ENCODE measurements at regions not wholly inside any gene's neighbourhood (a gene's known extent, or its start where the extent isn't known, plus 50 kb on each side); places are given as distances from the start of the nearest gene placed in this dataset.
"Not testable (repeated sequence)": the region's sequence is repeated elsewhere in the genome, so short reads cannot be mapped to it uniquely, and the experiment has no call there.

GRCh38 chr9:13915131-13915530, 398.8 kb downstream of the NFIB start:
- DNase-seq = no peak
- intact Hi-C loops (cut with DNase I) = no loop called here
- Histone ChIP-seq H3K4me1 (ENCODE audit: insufficient read depth) (no peaks in the 10 kb centered on the region), H3K4me3 (no peak overlapping the region), H3K36me3 (no peaks in the 10 kb centered on the region), H3K27ac (no peak overlapping the region), H3K9me3 (no peaks in the 10 kb centered on the region), H3K27me3 (no peaks in the 10 kb centered on the region)
- WGBS, 3 donors = 80 to 92% (median 86%) methylated on average over 1 of the region's 1 CpG
- TF ChIP-seq POLR2A (IDR thresholded peaks at IDR 0.05) (no peak), CTCF (IDR thresholded peaks at IDR 0.05) (no peak), EP300 (IDR thresholded peaks at IDR 0.05) (no peak)

DNA sequence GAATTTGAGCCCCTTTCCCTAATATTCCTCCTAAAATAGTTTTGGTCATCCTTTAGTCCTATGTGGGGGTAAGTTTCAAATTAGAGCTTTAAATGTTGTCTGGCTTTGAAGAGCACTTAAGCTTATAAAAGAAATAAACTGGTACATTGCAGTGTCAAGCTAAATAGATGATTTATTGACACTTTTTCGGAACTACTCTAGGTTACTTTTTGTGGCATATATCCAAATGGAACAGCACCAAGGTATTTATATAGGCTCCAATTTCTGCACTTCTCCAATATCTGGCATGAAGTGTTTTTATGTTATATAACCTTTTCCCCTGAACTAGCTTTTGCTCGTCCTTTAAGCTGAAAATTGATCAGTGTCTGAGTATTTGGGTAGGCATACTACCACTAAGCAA, 402.5 kb downstream of the NFIB start:
- H3K9me3 ChIP-seq = no peaks in the 10 kb centered on the region
- WGBS, 3 donors = 80 to 93% (median 88%) methylated on average over 2 of the region's 2 CpGs
- intact Hi-C loops (cut with DNase I) = no loop called here
- no peak overlapping the region for H3K27ac ChIP-seq
- no peaks in the 10 kb centered on the region for H3K4me1 ChIP-seq (ENCODE audit: insufficient read depth)
- no peaks in the 10 kb centered on the region for H3K27me3 ChIP-seq
- no peaks in the 10 kb centered on the region for H3K36me3 ChIP-seq
- TF ChIP-seq POLR2A (IDR thresholded peaks at IDR 0.05) (no peak), CTCF (IDR thresholded peaks at IDR 0.05) (no peak), EP300 (IDR thresholded peaks at IDR 0.05) (no peak)
- H3K4me3 ChIP-seq = no peak overlapping the region
- DNase-seq = no peak

DNA sequence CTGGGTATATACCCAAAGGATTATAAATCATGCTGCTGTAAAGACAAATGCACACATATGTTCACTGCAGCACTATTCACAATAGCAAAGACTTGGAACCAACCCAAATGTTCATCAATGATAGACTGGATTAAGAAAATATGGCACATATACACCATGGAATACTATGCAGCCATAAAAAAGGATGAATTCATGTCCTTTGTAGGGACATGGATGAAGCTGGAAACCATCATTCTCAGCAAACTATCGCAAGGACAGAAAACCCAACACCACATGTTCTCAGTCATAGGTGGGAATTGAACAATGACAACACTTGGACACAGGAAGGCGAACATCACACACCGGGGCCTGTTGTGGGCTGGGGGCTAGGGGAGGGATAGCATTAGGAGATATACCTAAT, 406.1 kb downstream of the NFIB start:
- H3K9me3 ChIP-seq; intact Hi-C loops (cut with DNase I); H3K4me1 ChIP-seq (ENCODE audit: insufficient read depth); DNase-seq; H3K27me3 ChIP-seq; H3K36me3 ChIP-seq; H3K27ac ChIP-seq; H3K4me3 ChIP-seq: not testable (repeated sequence)
- WGBS, 3 donors = 96 to 99% (median 98%) methylated on average over 3 of the region's 3 CpGs

GRCh38 chr9:13904746-13905145, 409.2 kb downstream of the NFIB start:
- TF ChIP-seq EP300 (IDR thresholded peaks at IDR 0.05) = no peak
- TF ChIP-seq POLR2A (IDR thresholded peaks at IDR 0.05) = no peak
- no peak for TF ChIP-seq CTCF (IDR thresholded peaks at IDR 0.05)
- Histone ChIP-seq H3K36me3 (no peaks in the 10 kb centered on the region), H3K9me3 (no peaks in the 10 kb centered on the region), H3K4me3 (no peak overlapping the region), H3K27ac (no peak overlapping the region), H3K4me1 (ENCODE audit: insufficient read depth) (peaks cover 2% of the 10 kb centered on the region), H3K27me3 (no peaks in the 10 kb centered on the region)
- no peak for DNase-seq
- intact Hi-C loops (cut with DNase I) = no loop called here

DNA sequence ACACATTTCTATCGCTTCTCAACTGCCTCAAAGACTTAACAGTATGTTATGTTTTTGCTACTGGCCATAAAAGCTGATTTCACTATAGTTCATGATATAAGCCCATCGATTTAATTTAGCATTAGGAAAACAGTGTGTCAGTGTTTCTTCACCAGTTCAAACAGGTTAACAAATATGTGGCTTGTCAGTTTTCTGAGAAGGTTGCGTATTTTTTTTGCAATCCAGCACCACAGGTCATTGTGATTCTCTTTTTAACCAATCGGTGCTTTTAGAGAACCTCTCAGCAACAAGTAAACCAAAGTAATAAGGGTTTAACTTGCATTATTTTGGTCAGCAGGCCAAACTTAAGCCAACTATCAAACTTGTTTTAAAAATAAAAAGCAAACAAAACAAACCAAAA, 409.6 kb downstream of the NFIB start:
- WGBS, 3 donors = 31 to 54% (median 44%) methylated on average over 4 of the region's 4 CpGs
- intact Hi-C loops (cut with DNase I) = no loop called here

More for the DNA sequence above, 409.6 kb downstream of the NFIB start:
- Histone ChIP-seq H3K36me3 (no peaks in the 10 kb centered on the region), H3K27ac (no peak overlapping the region), H3K9me3 (no peaks in the 10 kb centered on the region), H3K27me3 (no peaks in the 10 kb centered on the region), H3K4me3 (no peak overlapping the region), H3K4me1 (ENCODE audit: insufficient read depth) (peaks cover 2% of the 10 kb centered on the region)
- DNase-seq = no peak
- TF ChIP-seq POLR2A (IDR thresholded peaks at IDR 0.05) (no peak), EP300 (IDR thresholded peaks at IDR 0.05) (no peak), CTCF (IDR thresholded peaks at IDR 0.05) (no peak)
